ENCODE measurements at regions not wholly inside any gene's neighbourhood (a gene's known extent, or its start where the extent isn't known, plus 50 kb on each side); places are given as distances from the start of the nearest gene placed in this dataset.

DNA sequence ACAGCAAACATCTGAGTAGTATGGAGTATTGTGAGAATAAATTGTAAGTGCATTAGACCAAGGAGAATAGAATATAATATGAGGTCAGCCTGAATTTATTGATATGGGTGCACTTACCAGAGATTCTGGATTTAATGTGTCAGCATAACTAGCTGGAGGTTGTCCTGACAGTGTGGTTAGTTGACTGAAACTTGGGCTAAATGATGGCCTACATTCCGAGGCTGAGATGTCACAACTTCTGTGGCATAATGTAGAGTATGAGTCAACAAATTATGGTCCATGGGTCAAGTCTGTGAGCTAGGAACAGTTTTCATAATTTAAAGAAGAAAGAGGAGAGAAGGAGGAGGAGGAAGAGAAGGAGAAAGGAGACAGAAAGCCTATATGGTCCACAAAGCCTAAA lies 127.6 kb downstream of the QPCT start:
- Histone ChIP-seq H3K27me3 (no peaks in the 10 kb centered on the region), H3K4me1 (peaks cover 0 to 29% (median 2%) of the 10 kb centered on the region in 12 donors), H3K27ac (no peak overlapping the region), H3K9me3 (no peaks in the 10 kb centered on the region), H3K4me3 (no peak overlapping the region), H3K36me3 (no peaks in the 10 kb centered on the region)
- TF ChIP-seq, protein P1, sequence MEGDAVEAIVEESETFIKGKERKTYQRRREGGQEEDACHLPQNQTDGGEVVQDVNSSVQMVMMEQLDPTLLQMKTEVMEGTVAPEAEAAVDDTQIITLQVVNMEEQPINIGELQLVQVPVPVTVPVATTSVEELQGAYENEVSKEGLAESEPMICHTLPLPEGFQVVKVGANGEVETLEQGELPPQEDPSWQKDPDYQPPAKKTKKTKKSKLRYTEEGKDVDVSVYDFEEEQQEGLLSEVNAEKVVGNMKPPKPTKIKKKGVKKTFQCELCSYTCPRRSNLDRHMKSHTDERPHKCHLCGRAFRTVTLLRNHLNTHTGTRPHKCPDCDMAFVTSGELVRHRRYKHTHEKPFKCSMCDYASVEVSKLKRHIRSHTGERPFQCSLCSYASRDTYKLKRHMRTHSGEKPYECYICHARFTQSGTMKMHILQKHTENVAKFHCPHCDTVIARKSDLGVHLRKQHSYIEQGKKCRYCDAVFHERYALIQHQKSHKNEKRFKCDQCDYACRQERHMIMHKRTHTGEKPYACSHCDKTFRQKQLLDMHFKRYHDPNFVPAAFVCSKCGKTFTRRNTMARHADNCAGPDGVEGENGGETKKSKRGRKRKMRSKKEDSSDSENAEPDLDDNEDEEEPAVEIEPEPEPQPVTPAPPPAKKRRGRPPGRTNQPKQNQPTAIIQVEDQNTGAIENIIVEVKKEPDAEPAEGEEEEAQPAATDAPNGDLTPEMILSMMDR (IDR thresholded peaks at IDR 0.05): no peak
- no peak for TF ChIP-seq POLR2A (IDR thresholded peaks at IDR 0.05)
- ATAC-seq (no peak), DNase-seq (no peak)
- intact Hi-C loops (cut with DNase I): no loop called here
- WGBS, 4 donors: 89 to 93% (median 92%) methylated on average over 1 of the region's 1 CpG

DNA sequence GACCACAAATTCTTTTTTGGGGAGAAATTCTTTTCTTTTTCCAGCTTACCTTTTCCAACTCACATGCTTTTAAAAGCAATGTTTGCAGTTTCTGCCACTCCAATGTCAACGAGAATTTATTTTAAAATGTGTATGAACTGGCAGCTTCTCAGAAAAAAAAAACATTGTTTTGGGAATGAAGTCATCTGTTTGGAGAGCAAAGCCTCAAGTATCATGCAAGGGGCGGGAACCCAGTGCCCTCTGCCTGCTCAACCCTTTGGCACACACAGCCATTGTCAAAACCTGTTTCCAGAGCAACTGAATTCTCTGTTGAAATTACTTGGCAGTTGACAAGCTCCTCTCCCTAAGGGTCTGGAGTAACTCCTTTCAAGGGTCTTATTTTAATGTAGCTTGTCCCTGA lies 128.5 kb downstream of the QPCT start:
- 47 to 63% (median 52%) methylated on average over 2 of the region's 2 CpGs for WGBS, 4 donors
- DNase-seq (no peak), ATAC-seq (no peak)
- Histone ChIP-seq H3K27me3 (no peaks in the 10 kb centered on the region), H3K4me1 (peaks cover 0 to 22% (median 2%) of the 10 kb centered on the region in 12 donors), H3K4me3 (no peak overlapping the region), H3K9me3 (no peaks in the 10 kb centered on the region), H3K27ac (no peak overlapping the region), H3K36me3 (no peaks in the 10 kb centered on the region)
- intact Hi-C loops (cut with DNase I): no loop called here
- TF ChIP-seq, protein P1 (IDR thresholded peaks at IDR 0.05): no peak
- TF ChIP-seq POLR2A (IDR thresholded peaks at IDR 0.05): no peak

DNA sequence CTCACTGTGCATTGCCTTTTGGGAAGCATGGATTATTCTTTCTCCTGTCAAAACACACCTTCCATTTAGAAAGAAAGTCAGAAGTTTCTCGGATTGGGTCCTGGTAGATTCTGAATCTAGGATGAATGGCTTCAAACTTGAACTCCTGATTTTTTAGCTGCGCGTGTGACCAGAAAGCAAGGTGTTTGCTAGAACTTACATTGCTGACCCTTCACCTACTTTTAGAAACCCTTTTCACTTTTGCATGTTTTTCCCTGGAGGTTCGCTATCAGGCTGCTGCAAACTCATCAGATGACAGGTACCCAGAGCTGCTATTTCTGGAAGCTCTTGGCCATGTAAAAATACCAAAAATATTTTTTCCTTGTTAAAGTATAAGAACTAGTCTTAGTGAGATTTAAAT lies 132.0 kb downstream of the QPCT start:
- H3K4me1 ChIP-seq: peaks cover 0 to 13% (median 0%) of the 10 kb centered on the region in 12 donors
- TF ChIP-seq, protein P1 (IDR thresholded peaks at IDR 0.05): no peak
- no peak for TF ChIP-seq POLR2A (IDR thresholded peaks at IDR 0.05)
- H3K9me3 ChIP-seq: no peaks in the 10 kb centered on the region
- no peaks in the 10 kb centered on the region for H3K36me3 ChIP-seq
- no peak overlapping the region for H3K27ac ChIP-seq
- ATAC-seq (no peak), DNase-seq (no peak)
- no peaks in the 10 kb centered on the region for H3K27me3 ChIP-seq
- 57 to 87% (median 71%) methylated on average over 4 of the region's 4 CpGs for WGBS, 4 donors
- intact Hi-C loops (cut with DNase I): no loop called here
- H3K4me3 ChIP-seq: no peak overlapping the region

DNA sequence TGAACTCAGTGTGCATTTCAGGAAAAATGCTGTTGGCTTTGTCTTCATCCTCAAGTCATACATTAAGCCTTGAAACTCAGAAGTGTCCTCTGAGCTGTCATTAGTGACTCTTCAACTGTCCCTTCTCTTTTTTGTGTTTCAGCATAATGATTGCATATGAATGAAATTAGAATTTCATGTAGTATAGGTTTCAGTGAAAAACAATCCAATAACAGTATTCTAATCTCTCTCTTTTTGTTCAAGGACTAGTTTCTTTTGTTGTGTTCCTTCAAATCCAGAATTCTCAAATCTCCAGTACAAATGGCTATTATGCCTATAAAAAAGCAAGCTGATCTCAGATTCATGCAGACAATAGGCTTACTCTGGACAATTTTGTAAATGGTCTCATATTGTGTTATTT lies 133.5 kb downstream of the QPCT start:
- ATAC-seq: no peak
- no peak overlapping the region for H3K27ac ChIP-seq
- no peaks in the 10 kb centered on the region for H3K36me3 ChIP-seq
- H3K4me1 ChIP-seq: peaks cover 0 to 13% (median 0%) of the 10 kb centered on the region in 12 donors
- no peak overlapping the region for H3K4me3 ChIP-seq
- no peak for DNase-seq
- intact Hi-C loops (cut with DNase I): no loop called here
- TF ChIP-seq POLR2A (IDR thresholded peaks at IDR 0.05): no peak
- TF ChIP-seq, protein P1 (IDR thresholded peaks at IDR 0.05): no peak
- H3K27me3 ChIP-seq: no peaks in the 10 kb centered on the region
- no peaks in the 10 kb centered on the region for H3K9me3 ChIP-seq
